DOHH2 (cell line): ENCODE measurements at regions not wholly inside any gene's neighbourhood (a gene's known extent, or its start where the extent isn't known, plus 50 kb on each side); places are given as distances from the start of the nearest gene placed in this dataset.

ENCODE experiments used
- H3F3A ChIP-seq: fragments of 200-600 bp; sonication (generic), shearing (Covaris generic); 2 replicates; pipeline ENCODE4 v1.6.0; 2016; ENCODE audit warnings: antibody characterized with exemption, mild to moderate bottlenecking; ENCODE audit not compliant: control insufficient read depth, insufficient read depth
- H3K27ac ChIP-seq: fragments of 200-600 bp; sonication (generic); 2 replicates; pipeline ENCODE4 v1.5.1; 2014; ENCODE audit warnings: low read depth, mild to moderate bottlenecking, low read length, moderate library complexity
- H3K27me3 ChIP-seq: fragments of 200-600 bp; sonication (generic); 2 replicates; pipeline ENCODE4 v1.6.1; 2014; ENCODE audit warnings: mild to moderate bottlenecking, low read length, mixed read lengths; ENCODE audit not compliant: control insufficient read depth
- H3K36me3 ChIP-seq: fragments of 200-600 bp; sonication (generic); 2 replicates; pipeline ENCODE4 v1.6.1; 2014; ENCODE audit warnings: mild to moderate bottlenecking, low read length, moderate library complexity, mixed read lengths; ENCODE audit not compliant: control insufficient read depth
- H3K4me1 ChIP-seq: fragments of 200-600 bp; sonication (generic); 2 replicates; pipeline ENCODE4 v1.6.1; 2014; ENCODE audit warnings: mild to moderate bottlenecking, low read length, mixed read lengths; ENCODE audit not compliant: control insufficient read depth
- H3K4me2 ChIP-seq: fragments of 200-600 bp; sonication (generic); 2 replicates; pipeline ENCODE4 v1.6.0; 2014; ENCODE audit warnings: mild to moderate bottlenecking, low read length, moderate library complexity
- H3K4me3 ChIP-seq: fragments of 200-600 bp; sonication (generic); 2 replicates; pipeline ENCODE4 v1.5.1; 2014; ENCODE audit warnings: mild to moderate bottlenecking, low read length, mixed read lengths
- H3K79me2 ChIP-seq: fragments of 200-600 bp; sonication (generic); 2 replicates; pipeline ENCODE4 v1.6.1; 2014; ENCODE audit warnings: mild to moderate bottlenecking, low read length, mixed read lengths; ENCODE audit not compliant: control insufficient read depth
- H3K9me2 ChIP-seq: fragments of 200-600 bp; sonication (generic); replicated peaks from 2 replicates; pipeline ENCODE4 v1.6.1; 2014; ENCODE audit warnings: mild to moderate bottlenecking, low read length, mixed read lengths; ENCODE audit not compliant: control insufficient read depth
- H3K9me3 ChIP-seq: fragments of 200-600 bp; sonication (generic); 2 replicates; pipeline ENCODE4 v1.6.1; 2014; ENCODE audit warnings: antibody characterized with exemption, low read length, mixed read lengths; ENCODE audit not compliant: control insufficient read depth, insufficient read depth
- H4K20me1 ChIP-seq: fragments of 200-600 bp; sonication (generic); 2 replicates; pipeline ENCODE4 v1.6.0; 2014; ENCODE audit warnings: low read depth, mild to moderate bottlenecking, antibody characterized with exemption, low read length, moderate library complexity; ENCODE audit not compliant: control insufficient read depth, insufficient read depth
- CTCF ChIP-seq: fragments of 200-600 bp; sonication (generic); IDR thresholded peaks from one replicate; pipeline ENCODE4 v1.5.1; 2014; ENCODE audit warnings: antibody characterized with exemption, mild to moderate bottlenecking, low read depth, low read length; ENCODE audit not compliant: poor library complexity, severe bottlenecking
- EZH2phosphoT487 ChIP-seq: fragments of 200-600 bp; sonication (generic); IDR thresholded peaks from 2 replicates; pipeline ENCODE4 v1.6.1; 2017; ENCODE audit warnings: borderline replicate concordance, mild to moderate bottlenecking, antibody characterized with exemption, low read length, moderate library complexity, mixed read lengths

- TF ChIP-seq CTCF, result no peak
- TF ChIP-seq EZH2phosphoT487, result no peak
- Histone ChIP-seq H3K9me2 (no peaks in the 10 kb centered on the region), H3K4me1 (peaks cover 83% of the 10 kb centered on the region), H3K27ac (peak overlapping the region; percentile 83), H3F3A (peaks cover 17% of the 10 kb centered on the region), H3K4me3 (peak overlapping the region; percentile 1; the same call in 1 of the 2 replicates), H3K4me2 (peak overlapping the region; percentile 73), H3K9me3 (no peaks in the 10 kb centered on the region), H3K79me2 (peaks cover 100% of the 10 kb centered on the region), H4K20me1 (no peaks in the 10 kb centered on the region), H3K27me3 (no peaks in the 10 kb centered on the region), H3K36me3 (peaks cover 91% of the 10 kb centered on the region)
These were observed 66.6 kb downstream of the C9orf152 start for GRCh38 chr9:110141227-110141793.

DNA sequence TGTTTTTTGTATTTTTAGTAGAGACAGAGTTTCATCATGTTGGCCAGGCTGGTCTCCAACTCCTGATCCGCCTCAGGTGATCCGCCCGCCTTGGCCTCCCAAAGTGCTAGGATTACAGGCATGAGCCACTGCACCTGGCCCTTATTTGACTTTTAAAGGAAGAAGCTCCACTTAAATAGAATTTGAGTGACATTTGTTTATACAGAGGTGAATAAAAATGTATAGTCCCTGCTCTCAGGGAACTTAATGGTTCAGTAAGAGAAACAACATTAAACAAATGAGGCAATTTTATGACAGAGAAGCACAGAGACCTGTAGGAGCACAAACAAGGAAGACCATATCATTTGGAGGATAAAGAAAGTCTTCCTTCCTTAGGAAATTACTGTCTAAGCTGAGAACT is 65.7 kb downstream of the C9orf152 start:
- H4K20me1 ChIP-seq, result no peaks in the 10 kb centered on the region

DNA sequence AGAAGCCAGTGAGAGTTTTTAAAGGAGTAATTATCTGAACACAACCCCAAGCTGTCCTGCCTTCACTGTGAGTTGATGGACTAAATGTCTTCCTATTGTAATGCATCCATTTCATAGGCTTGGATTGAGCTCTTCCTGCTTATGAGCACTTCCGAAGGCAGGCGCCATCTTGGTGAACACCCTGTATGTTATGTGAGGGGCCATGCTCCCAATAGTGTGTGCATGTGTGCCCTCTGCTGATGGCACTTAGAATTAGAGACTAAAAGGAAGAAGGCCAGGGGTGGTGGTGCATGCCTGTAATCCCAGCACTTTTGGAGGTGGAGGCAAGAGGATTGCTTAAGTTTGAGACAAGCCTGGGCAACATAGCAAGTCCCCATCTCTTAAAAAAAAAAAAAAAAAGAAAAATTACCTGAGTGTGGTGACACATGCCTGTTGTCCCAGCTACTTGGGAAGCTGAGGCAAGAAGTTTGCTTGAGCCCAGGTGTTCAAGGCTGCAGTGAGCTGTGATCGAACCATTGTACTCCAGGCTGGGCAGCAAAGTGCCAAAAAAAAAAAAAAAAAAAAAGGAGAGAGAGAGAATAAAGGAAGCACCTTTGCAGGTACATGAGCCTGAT is 65.0 kb downstream of the C9orf152 start:
- H3K4me3 ChIP-seq, result peak overlapping the region; percentile 58
- peaks cover 99% of the 10 kb centered on the region for H3K4me1 ChIP-seq
- peak overlapping the region; percentile 83 for H3K27ac ChIP-seq
- H3K36me3 ChIP-seq, result peaks cover 89% of the 10 kb centered on the region
- peak overlapping the region; percentile 73 for H3K4me2 ChIP-seq
- H4K20me1 ChIP-seq, result no peaks in the 10 kb centered on the region
- peaks cover 100% of the 10 kb centered on the region for H3K79me2 ChIP-seq
- peaks cover 27% of the 10 kb centered on the region for H3F3A ChIP-seq
- H3K9me3 ChIP-seq, result no peaks in the 10 kb centered on the region
- no peaks in the 10 kb centered on the region for H3K9me2 ChIP-seq
- no peaks in the 10 kb centered on the region for H3K27me3 ChIP-seq
- TF ChIP-seq CTCF (peak; percentile 54), EZH2phosphoT487 (no peak)

More for the DNA sequence above, 65.7 kb downstream of the C9orf152 start:
- Histone ChIP-seq H3K27ac (peak overlapping the region; percentile 83), H3K4me2 (peak overlapping the region; percentile 73), H3K36me3 (peaks cover 91% of the 10 kb centered on the region), H3K9me3 (no peaks in the 10 kb centered on the region), H3K4me3 (peak overlapping the region; percentile 58), H3K9me2 (no peaks in the 10 kb centered on the region), H3K79me2 (peaks cover 100% of the 10 kb centered on the region), H3K4me1 (peaks cover 92% of the 10 kb centered on the region), H3K27me3 (no peaks in the 10 kb centered on the region), H3F3A (peaks cover 19% of the 10 kb centered on the region)
- TF ChIP-seq CTCF (no peak), EZH2phosphoT487 (no peak)
